ENCODE measurements at regions not wholly inside any gene's neighbourhood (a gene's known extent, or its start where the extent isn't known, plus 50 kb on each side); places are given as distances from the start of the nearest gene placed in this dataset.

DNA sequence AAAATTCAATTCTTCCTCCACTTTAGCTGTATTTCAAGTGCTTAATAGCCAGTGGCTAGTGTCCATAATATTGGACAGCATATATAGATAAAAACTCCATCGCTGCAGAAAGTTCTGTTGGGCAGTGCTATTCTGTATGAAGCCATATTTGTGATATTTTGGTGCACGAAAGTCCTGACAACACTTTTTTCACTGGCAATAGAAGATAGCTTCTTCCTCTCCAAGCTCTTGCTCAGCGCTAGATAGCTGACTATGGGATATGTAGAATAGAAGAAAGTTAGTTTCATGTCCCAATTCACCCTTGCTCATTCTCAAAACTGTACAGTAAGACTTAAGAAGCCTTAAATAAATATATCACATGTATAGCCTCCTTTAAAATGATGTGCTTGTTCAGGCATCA lies 269.9 kb downstream of the TLR4 start (continued):
- TF ChIP-seq NFYB (CRISPR knock-in tag; conservative IDR thresholded peaks at IDR 0.05; ENCODE audit: low read depth) (no peak), ZNF281 (CRISPR knock-in tag; IDR thresholded peaks at IDR 0.05) (no peak), NFATC4 (CRISPR knock-in tag; IDR thresholded peaks at IDR 0.05) (no peak), TP53 (CRISPR knock-in tag; IDR thresholded peaks at IDR 0.05) (no peak), MXD4 (CRISPR knock-in tag; IDR thresholded peaks at IDR 0.05; ENCODE audit: borderline replicate concordance) (no peak), SMAD3 (CRISPR knock-in tag; IDR thresholded peaks at IDR 0.05; ENCODE audit: borderline replicate concordance) (no peak)
- TF ChIP-seq, protein P1, sequence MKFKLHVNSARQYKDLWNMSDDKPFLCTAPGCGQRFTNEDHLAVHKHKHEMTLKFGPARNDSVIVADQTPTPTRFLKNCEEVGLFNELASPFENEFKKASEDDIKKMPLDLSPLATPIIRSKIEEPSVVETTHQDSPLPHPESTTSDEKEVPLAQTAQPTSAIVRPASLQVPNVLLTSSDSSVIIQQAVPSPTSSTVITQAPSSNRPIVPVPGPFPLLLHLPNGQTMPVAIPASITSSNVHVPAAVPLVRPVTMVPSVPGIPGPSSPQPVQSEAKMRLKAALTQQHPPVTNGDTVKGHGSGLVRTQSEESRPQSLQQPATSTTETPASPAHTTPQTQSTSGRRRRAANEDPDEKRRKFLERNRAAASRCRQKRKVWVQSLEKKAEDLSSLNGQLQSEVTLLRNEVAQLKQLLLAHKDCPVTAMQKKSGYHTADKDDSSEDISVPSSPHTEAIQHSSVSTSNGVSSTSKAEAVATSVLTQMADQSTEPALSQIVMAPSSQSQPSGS (CRISPR knock-in tag; IDR thresholded peaks at IDR 0.05; ENCODE audit: borderline replicate concordance, low read depth), result no peak

- no peak for ATAC-seq
- ChIA-PET POLR2A (no interaction called here), CTCF (no interaction called here)
- Mint-ChIP-seq H3K4me3 (no peak overlapping the region), H3K36me3 (no peaks in the 10 kb centered on the region), H3K27ac (no peak overlapping the region), H3K4me1 (no peaks in the 10 kb centered on the region), H3K27me3 (ENCODE audit: low read depth) (no peaks in the 10 kb centered on the region; the same call in 1 of the 2 replicates), H3K9me3 (peaks cover 9% of the 10 kb centered on the region)
- DNase-seq (ENCODE audit: low spot score), result no peak
- TF ChIP-seq IRF2 (CRISPR knock-in tag; IDR thresholded peaks at IDR 0.05; ENCODE audit: borderline replicate concordance, low read depth), result no peak
- TF ChIP-seq, protein P2, sequence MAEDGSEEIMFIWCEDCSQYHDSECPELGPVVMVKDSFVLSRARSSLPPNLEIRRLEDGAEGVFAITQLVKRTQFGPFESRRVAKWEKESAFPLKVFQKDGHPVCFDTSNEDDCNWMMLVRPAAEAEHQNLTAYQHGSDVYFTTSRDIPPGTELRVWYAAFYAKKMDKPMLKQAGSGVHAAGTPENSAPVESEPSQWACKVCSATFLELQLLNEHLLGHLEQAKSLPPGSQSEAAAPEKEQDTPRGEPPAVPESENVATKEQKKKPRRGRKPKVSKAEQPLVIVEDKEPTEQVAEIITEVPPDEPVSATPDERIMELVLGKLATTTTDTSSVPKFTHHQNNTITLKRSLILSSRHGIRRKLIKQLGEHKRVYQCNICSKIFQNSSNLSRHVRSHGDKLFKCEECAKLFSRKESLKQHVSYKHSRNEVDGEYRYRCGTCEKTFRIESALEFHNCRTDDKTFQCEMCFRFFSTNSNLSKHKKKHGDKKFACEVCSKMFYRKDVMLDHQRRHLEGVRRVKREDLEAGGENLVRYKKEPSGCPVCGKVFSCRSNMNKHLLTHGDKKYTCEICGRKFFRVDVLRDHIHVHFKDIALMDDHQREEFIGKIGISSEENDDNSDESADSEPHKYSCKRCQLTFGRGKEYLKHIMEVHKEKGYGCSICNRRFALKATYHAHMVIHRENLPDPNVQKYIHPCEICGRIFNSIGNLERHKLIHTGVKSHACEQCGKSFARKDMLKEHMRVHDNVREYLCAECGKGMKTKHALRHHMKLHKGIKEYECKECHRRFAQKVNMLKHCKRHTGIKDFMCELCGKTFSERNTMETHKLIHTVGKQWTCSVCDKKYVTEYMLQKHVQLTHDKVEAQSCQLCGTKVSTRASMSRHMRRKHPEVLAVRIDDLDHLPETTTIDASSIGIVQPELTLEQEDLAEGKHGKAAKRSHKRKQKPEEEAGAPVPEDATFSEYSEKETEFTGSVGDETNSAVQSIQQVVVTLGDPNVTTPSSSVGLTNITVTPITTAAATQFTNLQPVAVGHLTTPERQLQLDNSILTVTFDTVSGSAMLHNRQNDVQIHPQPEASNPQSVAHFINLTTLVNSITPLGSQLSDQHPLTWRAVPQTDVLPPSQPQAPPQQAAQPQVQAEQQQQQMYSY (CRISPR knock-in tag; IDR thresholded peaks at IDR 0.05), result no peak
- TF ChIP-seq, protein P3, sequence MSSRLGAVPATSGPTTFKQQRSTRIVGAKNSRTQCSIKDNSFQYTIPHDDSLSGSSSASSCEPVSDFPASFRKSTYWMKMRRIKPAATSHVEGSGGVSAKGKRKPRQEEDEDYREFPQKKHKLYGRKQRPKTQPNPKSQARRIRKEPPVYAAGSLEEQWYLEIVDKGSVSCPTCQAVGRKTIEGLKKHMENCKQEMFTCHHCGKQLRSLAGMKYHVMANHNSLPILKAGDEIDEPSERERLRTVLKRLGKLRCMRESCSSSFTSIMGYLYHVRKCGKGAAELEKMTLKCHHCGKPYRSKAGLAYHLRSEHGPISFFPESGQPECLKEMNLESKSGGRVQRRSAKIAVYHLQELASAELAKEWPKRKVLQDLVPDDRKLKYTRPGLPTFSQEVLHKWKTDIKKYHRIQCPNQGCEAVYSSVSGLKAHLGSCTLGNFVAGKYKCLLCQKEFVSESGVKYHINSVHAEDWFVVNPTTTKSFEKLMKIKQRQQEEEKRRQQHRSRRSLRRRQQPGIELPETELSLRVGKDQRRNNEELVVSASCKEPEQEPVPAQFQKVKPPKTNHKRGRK (CRISPR knock-in tag; IDR thresholded peaks at IDR 0.05; ENCODE audit: borderline replicate concordance), result no peak
Observed at GRCh38 chr9:117979914-117980313, 275.7 kb downstream of the TLR4 start.

- DNase-seq (ENCODE audit: low spot score) (no peak), ATAC-seq (no peak)
- ChIA-PET CTCF (no interaction called here), POLR2A (no interaction called here)
- no peaks in the 10 kb centered on the region for H3K27me3 Mint-ChIP-seq (ENCODE audit: low read depth)
- H3K36me3 Mint-ChIP-seq, result no peaks in the 10 kb centered on the region
- H3K27ac Mint-ChIP-seq, result no peak overlapping the region
- no peak for TF ChIP-seq NR3C1 (CRISPR knock-in tag; conservative IDR thresholded peaks at IDR 0.05; ENCODE audit: low read depth)
- TF ChIP-seq FOXJ3 (CRISPR knock-in tag; IDR thresholded peaks at IDR 0.05; ENCODE audit: borderline replicate concordance), result no peak
- TF ChIP-seq RORB (CRISPR knock-in tag; IDR thresholded peaks at IDR 0.05), result no peak
- TF ChIP-seq ZNF416 (CRISPR knock-in tag; IDR thresholded peaks at IDR 0.05), result no peak
- TF ChIP-seq, protein P4, sequence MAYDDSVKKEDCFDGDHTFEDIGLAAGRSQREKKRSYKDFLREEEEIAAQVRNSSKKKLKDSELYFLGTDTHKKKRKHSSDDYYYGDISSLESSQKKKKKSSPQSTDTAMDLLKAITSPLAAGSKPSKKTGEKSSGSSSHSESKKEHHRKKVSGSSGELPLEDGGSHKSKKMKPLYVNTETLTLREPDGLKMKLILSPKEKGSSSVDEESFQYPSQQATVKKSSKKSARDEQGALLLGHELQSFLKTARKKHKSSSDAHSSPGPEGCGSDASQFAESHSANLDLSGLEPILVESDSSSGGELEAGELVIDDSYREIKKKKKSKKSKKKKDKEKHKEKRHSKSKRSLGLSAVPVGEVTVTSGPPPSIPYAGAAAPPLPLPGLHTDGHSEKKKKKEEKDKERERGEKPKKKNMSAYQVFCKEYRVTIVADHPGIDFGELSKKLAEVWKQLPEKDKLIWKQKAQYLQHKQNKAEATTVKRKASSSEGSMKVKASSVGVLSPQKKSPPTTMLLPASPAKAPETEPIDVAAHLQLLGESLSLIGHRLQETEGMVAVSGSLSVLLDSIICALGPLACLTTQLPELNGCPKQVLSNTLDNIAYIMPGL (CRISPR knock-in tag; IDR thresholded peaks at IDR 0.05), result no peak
- no peak for TF ChIP-seq ELF4 (CRISPR knock-in tag; IDR thresholded peaks at IDR 0.05; ENCODE audit: low read depth)
- TF ChIP-seq STAT6 (CRISPR knock-in tag; conservative IDR thresholded peaks at IDR 0.05; ENCODE audit: low read depth), result no peak
- no peak for TF ChIP-seq NFE2L1 (CRISPR knock-in tag; IDR thresholded peaks at IDR 0.05)
- TF ChIP-seq FOXP1 (CRISPR knock-in tag; IDR thresholded peaks at IDR 0.05; ENCODE audit: borderline replicate concordance), result no peak
- H3K4me1 Mint-ChIP-seq, result no peaks in the 10 kb centered on the region
- no peaks in the 10 kb centered on the region for H3K9me3 Mint-ChIP-seq
- no peak overlapping the region for H3K4me3 Mint-ChIP-seq
Observed at GRCh38 chr9:117987945-117988344, 283.7 kb downstream of the TLR4 start.

All from WTC11 (cell line).